HepG2 (cell line): ENCODE measurements at regions not wholly inside any gene's neighbourhood (a gene's known extent, or its start where the extent isn't known, plus 50 kb on each side); places are given as distances from the start of the nearest gene placed in this dataset.
A peak's percentile ranks its signal among the peaks of the same experiment; 100 is the strongest.
"Not testable (repeated sequence)": the region's sequence is repeated elsewhere in the genome, so short reads cannot be mapped to it uniquely, and the experiment has no call there.

ENCODE experiments used
- ARNT ChIP-seq: fragments of 450-650 bp; IDR thresholded peaks from 2 replicates; pipeline ENCODE4 v1.6.1; 2017
- ATF7 ChIP-seq, 2 experiments: fragments of 450-650 bp in 1 of 2; sonication (generic) in 1 of 2; formaldehyde crosslinking in 1 of 2; IDR thresholded peaks; 2 replicates each; pipeline versions ENCODE4 v1.4.0 to v1.6.1; 2016 to 2020; ENCODE audit warnings: antibody characterized with exemption in 1 of 2, mild to moderate bottlenecking in 1 of 2, missing genetic modification reagents in 1 of 2
- CREB1 ChIP-seq, 2 experiments: fragments of 450-650 bp in 1 of 2; IDR thresholded peaks; 2 replicates each; pipeline ENCODE4 v1.6.1; 2016 to 2017; ENCODE audit warnings: control low read depth in 1 of 2, mild to moderate bottlenecking in 1 of 2, missing compliant biosample characterization in 1 of 2, missing genetic modification characterization in 1 of 2
- FOXA1 ChIP-seq, 2 experiments: fragments of 450-650 bp in 1 of 2; sonication (generic) in 1 of 2; formaldehyde crosslinking in 1 of 2; IDR thresholded peaks; 2 replicates each; pipeline versions ENCODE4 v1.4.0 to v1.6.1; 2016 to 2020; ENCODE audit warnings: missing genetic modification reagents in 1 of 2
- FOXK2 ChIP-seq: fragments of 450-650 bp; IDR thresholded peaks from 2 replicates; pipeline ENCODE4 v1.6.1; 2016
- IKZF1 ChIP-seq: fragments of 450-650 bp; IDR thresholded peaks from 2 replicates; pipeline ENCODE4 v1.7.1; 2016
- NFRKB ChIP-seq: fragments of 450-650 bp; IDR thresholded peaks from 2 replicates; pipeline ENCODE4 v1.6.1; 2017
- ZBTB40 ChIP-seq, 2 experiments: fragments of 450-650 bp in 1 of 2; sonication (generic) in 1 of 2; formaldehyde crosslinking in 1 of 2; IDR thresholded peaks; 2 replicates each; pipeline versions ENCODE4 v1.6.1 to v1.8.0; 2016 to 2022; ENCODE audit warnings: antibody characterized with exemption in 1 of 2, mild to moderate bottlenecking in 1 of 2, missing genetic modification reagents in 1 of 2
- ZNF282 ChIP-seq: fragments of 450-650 bp; IDR thresholded peaks from 2 replicates; pipeline ENCODE4 v1.6.1; 2018; ENCODE audit not compliant: partially characterized antibody
- TF ChIP-seq, protein P1 (sequence below): fragments of 450-650 bp; IDR thresholded peaks from 2 replicates; pipeline ENCODE4 v1.6.1; 2017
- TF ChIP-seq, protein P2 (sequence below): fragments of 450-650 bp; IDR thresholded peaks from 2 replicates; pipeline ENCODE4 v1.6.1; 2016

- TF ChIP-seq, protein P1, sequence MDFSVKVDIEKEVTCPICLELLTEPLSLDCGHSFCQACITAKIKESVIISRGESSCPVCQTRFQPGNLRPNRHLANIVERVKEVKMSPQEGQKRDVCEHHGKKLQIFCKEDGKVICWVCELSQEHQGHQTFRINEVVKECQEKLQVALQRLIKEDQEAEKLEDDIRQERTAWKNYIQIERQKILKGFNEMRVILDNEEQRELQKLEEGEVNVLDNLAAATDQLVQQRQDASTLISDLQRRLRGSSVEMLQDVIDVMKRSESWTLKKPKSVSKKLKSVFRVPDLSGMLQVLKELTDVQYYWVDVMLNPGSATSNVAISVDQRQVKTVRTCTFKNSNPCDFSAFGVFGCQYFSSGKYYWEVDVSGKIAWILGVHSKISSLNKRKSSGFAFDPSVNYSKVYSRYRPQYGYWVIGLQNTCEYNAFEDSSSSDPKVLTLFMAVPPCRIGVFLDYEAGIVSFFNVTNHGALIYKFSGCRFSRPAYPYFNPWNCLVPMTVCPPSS, result peak; percentile 99
- TF ChIP-seq ZNF282 (peak; percentile 99), ATF7 (IDR thresholded peaks at IDR 0.05) (peak; percentile 33), FOXK2 (peak; percentile 83), FOXA1 (IDR thresholded peaks at IDR 0.05) (peak; percentile 44; the same call in 1 of the 2 replicates), ARNT (peak; percentile 97), NFRKB (peak; percentile 84), ZBTB40 (IDR thresholded peaks at IDR 0.05) (peak; percentile 40; the same call in 1 of the 2 replicates), IKZF1 (peak; percentile 100), CREB1 (IDR thresholded peaks at IDR 0.05) (peak; percentile 56; the same call in 1 of the 2 replicates)
- not testable (repeated sequence) for TF ChIP-seq ATF7, FOXA1, ZBTB40, CREB1 (CRISPR knock-in tag; IDR thresholded peaks at IDR 0.05)
- TF ChIP-seq, protein P2, sequence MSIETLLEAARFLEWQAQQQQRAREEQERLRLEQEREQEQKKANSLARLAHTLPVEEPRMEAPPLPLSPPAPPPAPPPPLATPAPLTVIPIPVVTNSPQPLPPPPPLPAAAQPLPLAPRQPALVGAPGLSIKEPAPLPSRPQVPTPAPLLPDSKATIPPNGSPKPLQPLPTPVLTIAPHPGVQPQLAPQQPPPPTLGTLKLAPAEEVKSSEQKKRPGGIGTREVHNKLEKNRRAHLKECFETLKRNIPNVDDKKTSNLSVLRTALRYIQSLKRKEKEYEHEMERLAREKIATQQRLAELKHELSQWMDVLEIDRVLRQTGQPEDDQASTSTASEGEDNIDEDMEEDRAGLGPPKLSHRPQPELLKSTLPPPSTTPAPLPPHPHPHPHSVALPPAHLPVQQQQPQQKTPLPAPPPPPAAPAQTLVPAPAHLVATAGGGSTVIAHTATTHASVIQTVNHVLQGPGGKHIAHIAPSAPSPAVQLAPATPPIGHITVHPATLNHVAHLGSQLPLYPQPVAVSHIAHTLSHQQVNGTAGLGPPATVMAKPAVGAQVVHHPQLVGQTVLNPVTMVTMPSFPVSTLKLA, result peak; percentile 47; the same call in 1 of the 2 replicates
- TF ChIP-seq, all 625 proteins: peak for 21; not testable (repeated sequence) for 604
Measured at GRCh38 chr11:94238774-94239173, 65.6 kb upstream of the IZUMO1R start (continued).
